ENCODE measurements at regions not wholly inside any gene's neighbourhood (a gene's known extent, or its start where the extent isn't known, plus 50 kb on each side); places are given as distances from the start of the nearest gene placed in this dataset.

DNA sequence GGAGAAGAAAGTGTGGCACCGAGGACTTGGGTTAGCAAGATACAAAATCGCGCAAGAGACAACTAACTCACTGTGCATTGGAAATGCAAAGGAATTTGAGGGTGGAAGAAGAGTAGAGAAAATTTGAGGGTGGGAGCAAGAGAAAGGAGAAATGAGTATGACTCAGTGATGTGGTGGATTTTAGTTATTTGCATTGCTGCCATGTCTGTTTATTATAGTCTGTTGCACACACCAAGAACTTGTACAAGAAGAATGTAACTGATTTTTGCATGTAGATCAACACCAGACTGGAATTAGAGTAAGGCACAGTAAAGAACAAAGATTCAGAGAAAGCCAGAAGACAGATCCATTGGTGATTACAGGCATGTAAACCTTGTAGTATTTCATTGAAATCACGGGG is 71.6 kb upstream of the SMIM36 start:
- DNase-seq (ENCODE audit: low spot score) = no peak

DNA sequence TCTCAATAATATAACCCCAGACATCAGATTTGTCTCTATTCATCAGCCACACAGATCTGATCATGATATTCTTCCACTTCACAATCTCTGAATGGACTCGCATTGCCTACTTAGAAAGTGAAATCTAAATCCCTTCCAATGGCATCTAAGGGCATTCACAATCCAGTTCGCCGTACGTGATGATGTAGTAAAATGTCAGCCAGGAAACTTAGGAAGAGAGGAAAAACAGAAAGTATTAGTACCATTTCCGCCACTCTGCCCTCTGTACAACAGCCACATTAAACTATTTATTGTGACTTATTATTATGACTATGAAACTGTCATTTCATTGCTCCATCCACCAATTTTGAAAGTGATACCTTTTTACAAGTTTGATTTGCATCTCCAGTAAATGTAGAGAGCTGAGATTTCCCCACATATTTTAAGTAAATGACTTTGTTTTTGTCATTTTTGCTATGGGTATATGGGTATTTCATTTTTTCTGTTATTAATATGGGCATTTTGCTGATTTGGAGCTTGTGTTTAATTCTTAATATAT is 69.4 kb upstream of the SMIM36 start:
- no peak for DNase-seq (ENCODE audit: low spot score)

GRCh38 chr17:55577687-55578086 is 66.4 kb upstream of the SMIM36 start:
- no peak for DNase-seq (ENCODE audit: low spot score)

- no peak for DNase-seq (ENCODE audit: low spot score)
These were observed 65.8 kb upstream of the SMIM36 start for GRCh38 chr17:55576996-55577586.

GRCh38 chr17:55576237-55576995 is 65.2 kb upstream of the SMIM36 start:
- no peak for DNase-seq (ENCODE audit: low spot score)

DNA sequence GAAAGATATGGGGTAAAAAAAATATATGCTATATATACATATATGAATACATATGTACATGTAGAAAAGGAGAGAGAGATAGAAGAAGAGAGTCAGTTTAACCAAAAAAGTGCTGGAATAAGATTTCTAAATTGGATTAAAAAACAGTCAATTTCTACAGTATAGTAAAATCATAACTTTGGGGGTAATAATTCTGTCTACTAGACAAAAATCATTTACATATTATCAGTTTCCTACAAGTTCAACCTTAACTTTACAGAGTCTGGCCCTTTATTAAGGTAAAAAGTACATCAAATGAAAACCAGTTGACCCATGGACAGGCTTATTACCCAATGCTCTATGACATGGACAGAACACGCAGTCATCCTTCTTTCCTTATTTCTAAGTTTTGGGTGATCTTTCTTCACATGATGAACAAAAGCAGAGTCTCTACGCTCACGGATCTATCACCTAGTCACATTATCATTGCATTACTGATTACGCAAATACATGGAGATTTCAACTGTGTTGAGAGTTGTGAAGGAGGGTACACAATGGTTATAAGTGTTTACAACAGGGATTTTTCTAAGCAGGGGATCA is 63.9 kb upstream of the SMIM36 start:
- no peak for DNase-seq (ENCODE audit: low spot score)

- no peak for DNase-seq (ENCODE audit: low spot score)
These were observed 61.3 kb upstream of the SMIM36 start for GRCh38 chr17:55572599-55572998.

- no peak for DNase-seq (ENCODE audit: low spot score)
These were observed 60.9 kb upstream of the SMIM36 start for GRCh38 chr17:55572139-55572538.

- DNase-seq (ENCODE audit: low spot score) = no peak
These were observed 59.8 kb upstream of the SMIM36 start for GRCh38 chr17:55571095-55571494.

DNA sequence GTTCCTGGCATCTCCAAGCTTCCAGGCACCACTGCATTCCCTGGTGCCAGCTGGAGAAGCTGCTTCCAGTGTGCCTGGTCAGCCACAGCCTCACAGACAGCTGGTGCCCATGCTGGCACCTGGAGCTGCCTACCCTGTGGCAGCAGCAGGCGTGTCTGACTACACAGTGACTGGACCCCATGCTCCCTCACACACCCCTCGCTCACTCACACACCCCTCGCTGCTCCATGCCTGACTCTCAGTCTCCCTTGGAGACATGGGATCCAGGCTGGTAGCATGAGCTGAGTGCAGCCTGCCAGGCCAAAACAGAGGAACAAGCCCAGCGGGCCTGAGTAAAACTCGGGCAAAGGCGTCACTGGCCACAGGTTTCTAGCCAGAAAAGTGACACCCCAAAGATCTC is 59.1 kb upstream of the SMIM36 start:
- no peak for DNase-seq (ENCODE audit: low spot score)

- DNase-seq (ENCODE audit: low spot score) = no peak
These were observed 56.3 kb upstream of the SMIM36 start for GRCh38 chr17:55567240-55568214.

DNA sequence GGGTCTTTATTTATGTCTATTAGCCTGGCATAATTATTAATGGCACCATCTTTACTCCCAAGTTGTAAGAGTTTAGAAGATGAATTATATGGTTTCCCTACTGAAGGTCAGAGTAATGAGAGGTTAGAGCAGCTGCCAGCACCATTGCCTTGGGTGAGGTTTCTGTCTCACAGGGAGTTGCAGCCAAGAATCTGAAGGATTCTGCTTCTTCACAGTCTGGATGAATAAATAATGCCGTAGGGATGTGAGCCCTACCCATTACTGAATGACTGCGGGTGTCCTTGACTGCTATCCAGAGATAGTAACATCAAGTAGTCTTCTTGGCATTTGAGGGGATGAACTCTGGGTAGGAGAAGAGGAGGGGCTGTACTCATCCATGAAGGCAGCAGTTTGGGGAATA is 52.8 kb upstream of the SMIM36 start:
- no peak for DNase-seq (ENCODE audit: low spot score)

GRCh38 chr17:55563363-55563762 is 52.1 kb upstream of the SMIM36 start:
- no peak for DNase-seq (ENCODE audit: low spot score)

DNA sequence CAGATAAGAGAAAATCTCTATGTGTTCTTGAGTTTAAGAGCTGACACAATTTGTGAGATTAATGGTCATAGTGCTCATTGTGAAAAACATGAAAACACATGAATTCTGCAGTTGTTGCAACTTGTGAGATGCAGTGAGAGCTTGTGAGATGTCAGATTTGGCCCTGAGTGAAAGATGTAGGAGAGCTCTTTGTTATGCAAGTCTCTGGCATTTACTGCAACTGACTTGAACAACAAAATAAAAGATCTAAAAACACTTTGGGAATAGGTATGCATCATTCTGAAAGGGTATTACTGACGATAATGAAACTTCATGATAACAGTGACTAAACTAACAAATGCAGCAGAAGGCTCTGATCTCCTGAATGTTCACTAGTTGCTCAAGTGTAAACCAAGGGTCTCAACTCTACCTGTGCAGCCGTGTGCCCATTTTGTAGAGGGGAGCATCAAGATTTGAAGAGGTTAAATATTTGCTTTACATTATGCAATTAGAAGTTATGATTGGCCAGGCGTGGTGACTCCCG is 50.8 kb upstream of the SMIM36 start:
- DNase-seq (ENCODE audit: low spot score) = no peak

- DNase-seq (ENCODE audit: low spot score) = no peak
These were observed 50.2 kb upstream of the SMIM36 start for GRCh38 chr17:55561316-55561972.
